Choroid plexus epithelial cell (primary cell): ENCODE measurements at regions not wholly inside any gene's neighbourhood (a gene's known extent, or its start where the extent isn't known, plus 50 kb on each side); places are given as distances from the start of the nearest gene placed in this dataset.

Experiments
- DNase-seq: peaks from one replicate; pipeline ENCODE4 v3.0.0-alpha.2; 2010; ENCODE audit warnings: low read depth
- H3K4me3 ChIP-seq: 2 replicates; pipeline ENCODE4 v1.5.1; 2011; ENCODE audit warnings: low read depth, mild to moderate bottlenecking, control low read depth, low read length, moderate library complexity
- CTCF ChIP-seq: conservative IDR thresholded peaks from 2 replicates; pipeline ENCODE4 v1.5.1; 2011; ENCODE audit warnings: low read depth, mild to moderate bottlenecking, control low read depth, inconsistent platforms, low read length, moderate library complexity

- DNase-seq: no peak
- no peak for TF ChIP-seq CTCF
- no peak overlapping the region for H3K4me3 ChIP-seq
Observed at GRCh38 chr1:79422726-79423125, 416.2 kb upstream of the ADGRL4 start.

- DNase-seq: no peak
- no peak overlapping the region for H3K4me3 ChIP-seq
- no peak for TF ChIP-seq CTCF
Observed at GRCh38 chr1:79398501-79398900, 392.0 kb upstream of the ADGRL4 start.

- no peak for DNase-seq
- no peak for TF ChIP-seq CTCF
- no peak overlapping the region for H3K4me3 ChIP-seq
Observed at GRCh38 chr1:79396901-79397300, 390.4 kb upstream of the ADGRL4 start.

- no peak for TF ChIP-seq CTCF
- no peak for DNase-seq
- H3K4me3 ChIP-seq: no peak overlapping the region
Observed at GRCh38 chr1:79388694-79389361, 382.3 kb upstream of the ADGRL4 start.

GRCh38 chr1:79386730-79387129 lies 380.2 kb upstream of the ADGRL4 start:
- no peak for TF ChIP-seq CTCF
- H3K4me3 ChIP-seq: no peak overlapping the region
- DNase-seq: no peak

GRCh38 chr1:79380078-79380477 lies 373.5 kb upstream of the ADGRL4 start:
- no peak for DNase-seq
- TF ChIP-seq CTCF: no peak

GRCh38 chr1:79376106-79376505 lies 369.6 kb upstream of the ADGRL4 start:
- DNase-seq: peak; percentile 4
- no peak overlapping the region for H3K4me3 ChIP-seq
- TF ChIP-seq CTCF: no peak

More at GRCh38 chr1:79380078-79380477, 373.5 kb upstream of the ADGRL4 start:
- no peak overlapping the region for H3K4me3 ChIP-seq
